ENCODE measurements at regions not wholly inside any gene's neighbourhood (a gene's known extent, or its start where the extent isn't known, plus 50 kb on each side); places are given as distances from the start of the nearest gene placed in this dataset.

DNA sequence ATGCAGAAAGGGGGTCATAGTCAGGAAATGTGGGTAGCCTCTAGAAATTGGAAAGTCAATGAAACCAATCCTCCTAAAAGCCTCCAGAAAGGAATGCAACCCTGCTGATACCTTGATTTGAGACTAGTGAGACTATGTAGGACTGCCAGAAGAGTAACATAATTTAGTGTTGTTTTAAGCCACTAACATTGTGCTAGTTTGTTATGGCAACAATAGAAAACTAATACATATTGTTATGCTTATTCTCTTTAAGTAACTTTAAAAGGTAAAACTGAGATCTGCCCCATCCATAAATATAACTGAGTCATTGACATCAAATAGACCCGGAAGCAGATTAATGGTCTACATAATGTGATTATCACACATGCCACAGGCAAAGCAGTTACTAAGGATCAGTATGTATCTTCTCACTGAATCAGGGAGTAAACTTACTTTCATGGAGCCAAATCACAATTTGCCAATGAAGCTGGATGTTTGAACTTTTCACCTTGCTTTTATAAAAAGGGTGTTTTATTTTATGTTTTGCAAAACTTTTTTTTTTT lies 146.4 kb upstream of the TMEM106B start:
- no peak for DNase-seq (ENCODE audit: low spot score)
- in situ Hi-C loops (cut with HindIII; ENCODE audit: low sequenced_read_pairs), result no loop called here

DNA sequence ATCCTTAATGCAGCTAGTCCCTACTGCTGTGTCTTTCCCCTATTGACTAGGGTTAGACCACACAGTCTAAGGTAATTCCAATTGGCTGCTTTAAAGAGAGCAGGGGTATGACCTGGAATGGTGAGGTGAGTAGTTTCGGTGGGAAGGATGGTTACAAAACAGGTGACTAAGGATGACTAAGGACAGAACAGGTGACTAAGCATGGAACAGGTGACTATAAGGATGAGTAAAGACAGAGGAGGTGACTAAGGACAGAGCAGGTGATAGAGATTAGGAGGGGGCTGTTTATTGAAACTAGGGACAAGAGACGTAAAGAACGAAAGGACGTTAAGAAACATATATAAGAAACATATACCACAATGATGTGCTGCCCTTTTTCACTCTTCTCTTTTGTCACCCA lies 145.1 kb upstream of the TMEM106B start:
- no peak for DNase-seq (ENCODE audit: low spot score)
- in situ Hi-C loops (cut with HindIII; ENCODE audit: low sequenced_read_pairs), result no loop called here

DNA sequence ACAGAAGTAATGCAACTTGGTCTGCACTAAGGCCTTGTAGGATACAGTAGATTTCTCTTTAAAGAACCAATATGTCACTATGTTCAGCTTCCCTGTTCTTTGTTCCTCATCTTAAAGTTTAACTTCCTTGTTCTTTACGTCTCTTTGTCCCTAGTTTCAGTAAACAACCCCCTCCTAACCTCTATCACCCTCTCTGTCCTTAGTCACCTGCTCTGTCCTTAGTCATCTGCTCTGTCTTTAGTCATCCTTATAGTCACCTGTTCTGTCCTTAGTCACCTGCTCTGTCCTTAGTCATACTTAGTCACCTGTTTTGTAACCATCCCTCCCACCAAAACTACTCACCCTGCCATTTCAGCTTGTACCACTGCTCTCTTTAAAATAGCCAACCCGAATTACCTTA lies 144.6 kb upstream of the TMEM106B start:
- in situ Hi-C loops (cut with HindIII; ENCODE audit: low sequenced_read_pairs), result no loop called here
- no peak for DNase-seq (ENCODE audit: low spot score)

DNA sequence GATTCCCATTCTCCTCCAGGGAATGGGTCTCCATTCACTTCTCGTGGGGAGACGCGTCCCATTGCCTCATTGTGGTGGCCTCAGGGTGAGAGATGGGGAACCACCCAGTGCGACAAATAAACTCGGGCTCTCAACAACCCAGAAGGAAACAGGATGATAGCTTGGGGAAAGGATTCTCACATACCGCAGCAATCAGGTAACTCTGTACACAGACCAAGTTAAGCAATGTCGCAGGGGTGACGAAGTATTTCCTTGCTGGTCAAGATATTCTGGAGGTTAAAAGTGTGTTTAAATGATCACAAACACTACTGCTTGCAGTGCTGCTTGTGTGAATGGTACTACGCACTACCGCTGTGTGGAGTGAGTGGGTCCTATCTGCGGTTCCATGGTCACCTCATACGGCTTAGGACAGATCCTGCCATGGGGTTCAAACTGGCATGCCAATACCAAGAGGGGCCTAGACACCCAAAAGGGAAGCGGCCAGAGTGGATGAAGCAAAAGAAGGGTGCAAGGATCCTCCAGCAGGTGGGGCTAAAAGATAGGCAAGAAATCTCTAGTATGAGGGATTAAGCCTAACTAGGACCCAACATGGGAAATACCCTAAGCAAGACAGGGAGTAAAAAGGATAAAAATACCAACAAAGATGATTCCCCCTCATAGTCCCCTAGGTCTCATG lies 143.8 kb upstream of the TMEM106B start:
- in situ Hi-C loops (cut with HindIII; ENCODE audit: low sequenced_read_pairs), result no loop called here
- peak; percentile 38 for DNase-seq (ENCODE audit: low spot score)

DNA sequence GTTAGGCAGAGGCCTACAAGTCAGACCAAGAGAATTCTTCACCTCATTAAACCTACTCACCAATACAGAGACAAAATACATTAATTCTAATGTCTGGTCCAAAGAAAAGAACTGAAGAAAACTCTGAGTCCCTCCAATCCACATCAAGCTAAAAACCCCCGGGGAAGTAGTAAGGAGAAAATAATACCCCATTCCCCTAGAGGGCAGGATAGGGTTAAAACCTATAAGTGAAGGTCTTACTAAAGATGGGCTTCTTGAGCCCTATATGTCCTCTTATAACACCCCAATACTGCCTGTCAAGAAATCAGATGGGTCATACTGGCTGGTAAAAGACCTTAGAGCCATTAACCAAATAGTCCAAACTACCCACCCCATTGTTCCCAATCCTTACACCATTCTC lies 141.3 kb upstream of the TMEM106B start:
- in situ Hi-C loops (cut with HindIII; ENCODE audit: low sequenced_read_pairs), result no loop called here
- DNase-seq (ENCODE audit: low spot score), result no peak

DNA sequence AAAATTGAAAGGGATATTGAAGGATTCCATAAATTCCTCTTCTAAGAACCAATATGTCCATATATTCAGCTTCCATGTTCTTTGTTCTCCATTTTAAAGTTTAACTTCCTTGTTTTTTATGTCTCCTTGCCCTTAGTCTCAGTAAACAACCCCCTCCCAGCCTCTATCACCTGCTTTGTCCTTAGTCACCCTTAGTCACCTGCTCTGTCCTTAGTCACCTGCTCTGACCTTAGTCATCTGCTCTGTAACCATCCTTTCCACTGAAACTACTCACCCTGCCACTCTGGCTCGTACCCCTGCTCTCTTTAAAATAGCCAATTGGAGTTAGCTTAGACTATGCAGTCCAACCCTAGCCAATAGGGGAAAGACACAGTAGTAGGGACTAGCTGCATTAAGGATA lies 136.2 kb upstream of the TMEM106B start:
- in situ Hi-C loops (cut with HindIII; ENCODE audit: low sequenced_read_pairs), result no loop called here
- no peak for DNase-seq (ENCODE audit: low spot score)

DNA sequence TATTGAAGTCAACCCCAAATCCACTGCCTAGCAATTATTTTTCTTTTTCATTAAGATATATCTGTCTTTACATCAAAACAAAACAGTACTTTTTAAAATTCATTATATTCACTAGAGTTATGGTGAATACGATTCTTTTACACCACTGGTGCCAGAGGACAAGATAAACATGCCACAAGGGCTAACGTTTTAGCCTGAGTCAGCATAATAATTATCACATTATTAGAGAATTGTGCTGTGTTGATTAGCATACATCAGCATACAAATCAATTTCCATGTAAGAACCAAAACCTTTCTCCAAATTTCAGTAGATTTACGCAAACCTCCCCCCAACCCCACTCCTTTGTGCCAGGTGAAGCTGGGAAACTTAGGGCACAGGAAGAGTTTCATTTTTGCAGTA lies 131.1 kb upstream of the TMEM106B start:
- no peak for DNase-seq (ENCODE audit: low spot score)
- in situ Hi-C loops (cut with HindIII; ENCODE audit: low sequenced_read_pairs), result no loop called here

DNA sequence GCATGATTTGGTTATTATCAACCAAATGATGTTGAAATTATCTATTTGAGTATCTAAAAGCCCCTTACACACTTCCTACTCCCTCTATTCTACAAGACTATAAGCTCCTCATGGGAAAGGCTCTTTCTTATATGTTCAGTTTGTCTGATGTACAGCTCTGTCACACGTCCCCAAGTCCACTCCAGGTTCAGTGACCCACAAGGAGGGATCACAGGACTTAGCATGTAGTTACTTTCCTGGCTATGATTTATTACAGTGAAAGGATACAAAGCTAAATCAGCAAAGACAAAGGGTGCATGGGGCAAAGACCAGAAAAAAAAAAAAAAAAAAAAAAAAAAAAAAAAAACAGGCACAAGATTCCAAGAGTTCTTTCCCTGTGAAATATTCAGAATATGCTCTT lies 125.6 kb upstream of the TMEM106B start:
- in situ Hi-C loops (cut with HindIII; ENCODE audit: low sequenced_read_pairs), result no loop called here
- DNase-seq (ENCODE audit: low spot score), result no peak

DNA sequence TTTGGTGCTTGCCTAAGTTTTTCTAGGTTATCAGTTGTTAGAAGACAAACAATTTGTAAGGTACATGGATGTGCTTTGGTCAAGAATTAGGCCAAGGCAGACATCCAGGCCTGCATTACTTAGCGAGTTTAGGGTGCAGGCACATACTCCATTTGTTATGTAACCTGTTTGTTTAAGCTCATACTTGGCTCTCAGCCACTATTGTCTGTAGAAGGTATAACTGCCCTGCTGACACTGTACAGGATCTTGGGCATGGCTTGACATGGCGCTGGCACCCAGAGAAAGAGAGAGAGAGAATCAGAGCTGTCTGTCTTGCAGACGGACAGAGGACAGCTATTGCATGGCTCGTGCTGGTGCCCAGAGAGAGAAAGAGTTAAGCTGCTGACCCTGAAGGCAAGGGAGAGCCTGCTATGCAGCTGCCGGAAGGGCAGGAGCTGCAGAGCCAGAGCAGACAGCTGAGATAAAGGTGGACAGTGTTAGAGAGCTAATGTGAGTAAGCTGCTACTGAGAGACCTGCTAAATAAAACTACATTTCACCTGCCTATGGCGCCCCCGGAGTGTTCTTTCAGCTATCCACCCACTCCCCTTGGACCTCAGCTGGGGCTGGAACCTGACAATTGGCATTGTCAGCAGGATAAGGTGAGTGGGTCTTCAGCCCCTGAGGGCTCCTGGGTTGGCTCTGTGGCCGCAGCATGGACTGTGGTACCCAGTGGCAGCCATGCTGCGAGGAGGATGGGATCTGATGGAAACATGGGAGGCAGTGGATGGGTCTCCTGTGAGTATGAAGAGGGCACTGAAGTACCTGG lies 120.9 kb upstream of the TMEM106B start:
- no peak for DNase-seq (ENCODE audit: low spot score)

DNA sequence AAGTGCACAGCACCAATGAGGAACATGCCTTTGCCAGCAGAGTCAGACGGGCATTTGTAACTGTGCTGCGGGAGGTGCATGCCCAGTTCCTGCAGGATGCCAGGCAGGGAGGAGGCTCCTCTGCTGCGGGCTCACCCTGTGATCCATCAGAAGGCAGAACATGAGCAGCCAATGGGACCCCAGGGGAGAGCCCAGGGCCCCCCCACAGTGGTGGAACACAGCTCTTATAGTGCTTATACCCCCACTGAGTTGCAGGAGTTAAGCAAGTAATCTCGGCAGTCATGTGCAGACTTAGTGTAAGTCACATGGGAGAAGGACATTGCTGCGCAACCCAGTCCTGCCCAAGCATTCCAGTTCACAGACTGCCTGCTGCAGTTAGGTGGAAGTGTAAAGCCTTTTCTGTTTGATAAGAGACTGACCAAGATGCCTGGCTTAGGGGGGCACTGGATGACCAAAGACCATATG lies 120.3 kb upstream of the TMEM106B start:
- in situ Hi-C loops (cut with HindIII; ENCODE audit: low sequenced_read_pairs), result no loop called here

More for the DNA sequence above, 120.9 kb upstream of the TMEM106B start:
- in situ Hi-C loops (cut with HindIII; ENCODE audit: low sequenced_read_pairs), result no loop called here

DNA sequence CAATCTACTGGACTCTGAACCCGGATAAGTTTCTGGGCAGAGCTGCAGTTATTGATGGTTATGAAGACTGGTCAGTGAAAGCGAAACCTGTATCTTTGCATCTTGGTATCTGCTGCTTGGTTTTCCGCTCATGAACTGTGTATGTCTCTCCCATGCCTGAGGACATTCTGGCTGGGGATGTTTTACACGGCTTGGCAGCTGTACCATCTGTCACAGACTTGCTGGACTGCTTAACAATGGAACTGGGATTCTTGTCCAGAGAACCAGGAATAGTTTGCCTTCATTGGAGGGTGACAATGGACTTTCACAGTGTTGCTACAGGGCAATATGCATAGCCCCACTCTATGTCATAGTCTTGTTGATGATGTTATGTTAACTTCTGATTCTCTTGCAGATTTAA lies 119.9 kb upstream of the TMEM106B start:
- in situ Hi-C loops (cut with HindIII; ENCODE audit: low sequenced_read_pairs), result no loop called here
- DNase-seq (ENCODE audit: low spot score), result no peak

More for the DNA sequence above, 120.3 kb upstream of the TMEM106B start:
- DNase-seq (ENCODE audit: low spot score), result no peak

DNA sequence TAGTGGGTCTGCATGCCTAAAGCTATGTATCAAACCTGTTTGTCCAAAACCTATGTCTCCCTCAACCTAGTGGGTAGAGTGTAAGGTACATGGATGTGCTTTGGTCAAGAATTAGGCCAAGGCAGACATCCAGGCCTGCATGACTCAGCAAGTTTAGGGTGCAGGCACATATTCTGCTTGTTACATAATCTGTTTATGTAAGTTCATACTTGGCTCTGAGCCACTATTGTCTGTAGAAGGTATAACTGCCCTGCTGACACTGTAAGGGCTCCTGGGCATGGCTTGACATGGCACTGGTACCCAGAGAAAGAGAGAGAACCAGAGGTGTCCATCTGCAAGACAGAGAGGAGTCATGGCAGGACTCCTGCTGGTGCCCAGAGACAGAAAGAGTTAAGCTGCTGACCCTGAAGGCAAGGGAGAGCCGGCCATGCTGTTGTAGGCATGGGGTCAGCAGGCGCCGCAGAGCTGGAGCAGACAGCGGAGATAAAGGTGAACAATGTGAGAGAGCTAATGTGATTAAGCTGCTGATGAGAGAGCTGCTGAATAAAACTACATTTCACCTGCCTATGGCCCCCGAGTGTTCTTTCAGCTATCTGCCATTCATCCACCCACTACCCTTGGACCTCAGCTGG lies 118.5 kb upstream of the TMEM106B start:
- in situ Hi-C loops (cut with HindIII; ENCODE audit: low sequenced_read_pairs), result no loop called here
- no peak for DNase-seq (ENCODE audit: low spot score)

DNA sequence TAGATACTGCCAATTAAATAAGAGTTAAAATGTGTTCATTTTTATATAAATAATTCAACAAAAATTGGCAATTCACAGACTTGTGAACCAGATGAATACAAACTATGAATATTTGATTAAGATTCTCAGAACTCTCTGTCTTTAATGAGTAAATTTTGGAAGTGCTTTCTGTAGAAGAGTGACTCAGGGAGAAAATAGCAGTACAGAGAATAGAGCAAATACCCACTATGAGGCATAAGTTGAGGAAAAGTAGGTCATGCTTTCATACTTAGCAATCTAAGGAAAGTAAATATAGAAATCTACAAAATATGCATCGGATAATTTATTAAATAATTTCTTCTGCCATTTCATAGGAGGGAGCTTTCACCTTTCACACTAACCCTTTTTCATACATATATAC lies 117.7 kb upstream of the TMEM106B start:
- DNase-seq (ENCODE audit: low spot score), result no peak
- in situ Hi-C loops (cut with HindIII; ENCODE audit: low sequenced_read_pairs), result no loop called here

DNA sequence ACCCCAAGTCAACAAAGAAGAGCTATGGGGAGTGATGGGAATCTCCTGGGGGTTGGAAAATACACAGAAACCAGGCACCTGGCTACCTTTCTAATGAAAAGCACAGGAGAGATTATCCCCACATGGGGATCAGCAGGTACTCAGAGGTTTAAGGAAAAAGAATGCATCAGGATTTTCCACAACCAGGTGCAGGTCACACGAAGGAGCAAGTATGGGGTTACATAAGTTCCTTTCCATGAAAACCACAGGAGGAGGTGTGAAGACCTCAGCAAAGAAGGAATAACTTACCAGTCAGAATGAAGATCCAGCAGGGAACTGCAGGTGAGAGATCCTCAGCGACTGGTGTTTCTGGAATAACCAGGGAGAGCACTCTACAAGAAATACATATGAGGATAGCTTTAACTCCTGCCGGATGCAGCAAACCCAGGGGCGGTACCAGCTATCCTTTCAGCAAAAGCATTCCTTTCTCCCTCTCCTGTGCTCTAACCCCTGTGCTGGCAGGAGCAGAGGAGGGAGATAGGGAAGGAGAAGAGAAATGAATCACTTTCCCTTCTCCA lies 116.7 kb upstream of the TMEM106B start:
- in situ Hi-C loops (cut with HindIII; ENCODE audit: low sequenced_read_pairs), result no loop called here
- no peak for DNase-seq (ENCODE audit: low spot score)

DNA sequence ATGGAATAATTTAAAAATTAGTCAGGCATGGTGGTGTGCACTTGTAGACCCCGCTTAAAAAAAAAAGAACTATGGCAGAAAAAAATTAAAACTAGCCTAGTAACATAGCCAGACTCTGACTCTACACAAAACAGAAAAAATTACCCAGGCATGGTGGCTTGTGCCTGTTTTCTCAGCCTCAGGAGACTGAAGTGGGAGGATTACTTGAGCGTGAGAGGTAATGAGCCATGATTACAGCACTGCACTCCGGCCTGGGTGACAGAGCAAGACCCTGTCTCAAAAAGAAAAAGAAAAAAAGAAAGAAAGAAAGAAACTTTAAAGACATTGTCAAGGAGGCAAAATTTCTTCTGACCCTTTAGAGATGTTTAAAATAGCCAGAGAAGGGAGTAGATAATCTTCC lies 109.0 kb upstream of the TMEM106B start:
- in situ Hi-C loops (cut with HindIII; ENCODE audit: low sequenced_read_pairs), result no loop called here
- no peak for DNase-seq (ENCODE audit: low spot score)

DNA sequence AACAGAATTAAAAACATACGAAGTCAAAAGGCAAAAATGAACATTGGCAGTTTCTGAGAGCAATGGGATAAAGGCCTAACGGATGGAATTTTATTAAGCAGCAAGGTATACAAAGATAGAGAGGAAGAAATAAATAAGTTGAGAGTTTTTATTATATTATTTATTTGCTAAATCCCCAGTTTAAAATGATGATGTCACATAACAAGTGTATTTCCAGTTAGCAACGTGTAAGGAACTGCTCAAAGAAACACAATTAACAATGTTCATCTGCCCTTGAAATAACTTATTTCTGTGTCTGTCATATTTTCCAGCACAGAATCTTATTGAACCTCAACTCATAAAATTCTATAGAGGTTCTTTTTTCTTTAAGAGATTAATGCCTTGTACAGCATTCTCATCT lies 108.6 kb upstream of the TMEM106B start:
- in situ Hi-C loops (cut with HindIII; ENCODE audit: low sequenced_read_pairs), result no loop called here
- no peak for DNase-seq (ENCODE audit: low spot score)

DNA sequence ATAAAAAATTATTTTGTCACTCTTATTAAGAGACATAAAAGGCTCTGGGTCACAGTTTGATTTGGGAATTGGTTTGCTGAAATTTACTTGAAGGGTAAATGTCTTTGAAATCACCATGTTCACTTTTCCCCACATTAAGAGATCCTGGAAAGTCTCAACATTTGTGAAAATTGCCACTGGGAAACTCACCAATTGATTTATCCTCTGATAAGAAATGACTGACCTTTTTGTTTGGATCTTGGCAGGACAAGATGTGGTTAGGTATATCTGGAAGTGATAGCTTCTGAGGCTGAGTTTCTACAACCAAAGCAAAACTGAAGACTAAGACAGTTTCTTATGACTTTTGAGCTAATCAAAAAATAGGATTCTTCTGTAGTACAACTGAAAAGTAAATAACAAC lies 107.1 kb upstream of the TMEM106B start:
- in situ Hi-C loops (cut with HindIII; ENCODE audit: low sequenced_read_pairs), result no loop called here
- no peak for DNase-seq (ENCODE audit: low spot score)

DNA sequence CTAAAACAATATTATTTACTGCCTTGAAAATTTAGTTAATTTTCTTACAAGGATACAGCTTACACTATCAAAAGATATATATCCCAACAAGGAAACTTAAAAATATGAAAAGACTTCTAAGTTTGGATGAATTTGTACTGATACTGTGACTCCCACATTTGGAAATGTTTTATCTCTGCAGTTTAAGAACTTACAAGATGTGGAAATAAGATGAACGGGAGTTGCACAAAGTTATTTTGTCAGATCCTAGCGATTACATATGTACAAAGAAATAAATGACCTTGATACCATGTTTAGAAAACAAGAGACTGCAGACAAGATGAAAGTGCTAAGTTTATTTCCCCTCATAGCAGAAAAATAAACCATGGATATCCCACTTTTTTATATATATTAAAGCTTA lies 103.7 kb upstream of the TMEM106B start:
- in situ Hi-C loops (cut with HindIII; ENCODE audit: low sequenced_read_pairs), result no loop called here
- no peak for DNase-seq (ENCODE audit: low spot score)

DNA sequence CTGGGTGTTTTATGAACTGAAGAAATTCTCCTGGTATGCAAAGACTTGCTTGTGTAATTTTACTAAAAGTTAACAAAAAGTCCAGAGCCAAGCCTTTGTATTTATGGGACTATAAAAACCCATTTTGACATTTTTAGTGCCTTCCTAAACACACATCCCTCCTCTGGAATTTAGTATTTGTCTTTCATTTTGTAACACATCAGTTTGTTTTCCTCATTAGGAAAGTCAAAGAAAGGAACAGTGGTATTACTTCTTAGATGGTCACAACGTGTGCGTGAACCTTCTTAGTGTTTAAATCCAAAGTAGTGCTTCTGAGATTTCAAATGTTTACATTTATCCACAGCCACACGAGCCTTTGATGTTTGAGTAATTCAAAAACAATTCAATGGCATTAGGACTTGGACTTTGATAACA lies 103.2 kb upstream of the TMEM106B start:
- no peak for DNase-seq (ENCODE audit: low spot score)
- in situ Hi-C loops (cut with HindIII; ENCODE audit: low sequenced_read_pairs), result no loop called here

DNA sequence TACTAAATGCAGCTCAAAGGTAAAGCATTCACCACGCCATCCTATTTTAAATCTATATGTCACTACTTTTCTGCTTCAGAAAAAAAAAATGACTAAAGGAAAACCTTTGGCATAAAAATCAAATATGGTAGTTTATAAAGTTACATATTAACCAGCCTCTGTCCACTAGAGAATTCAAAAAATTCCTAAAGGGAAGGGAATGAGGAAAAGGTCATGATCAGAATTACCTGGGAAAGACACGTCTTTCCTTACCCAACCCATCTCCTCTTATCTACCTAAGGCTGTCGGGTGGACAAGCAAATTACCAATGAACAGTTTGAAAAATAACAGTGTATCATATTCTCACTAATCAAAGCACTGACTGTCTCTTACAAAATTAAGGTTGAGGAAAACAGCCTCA lies 100.7 kb upstream of the TMEM106B start:
- no peak for DNase-seq (ENCODE audit: low spot score)
- in situ Hi-C loops (cut with HindIII; ENCODE audit: low sequenced_read_pairs), result no loop called here
